GM19397 (cell line): ENCODE measurements at regions not wholly inside any gene's neighbourhood (a gene's known extent, or its start where the extent isn't known, plus 50 kb on each side); places are given as distances from the start of the nearest gene placed in this dataset.

ENCODE experiments used
- ATAC-seq: cut with Tn5 transposase; IDR thresholded peaks from one replicate; pipeline ENCODE4 v1.9.1; 2021; ENCODE audit warnings: mild to moderate bottlenecking, moderate library complexity; ENCODE audit not compliant: unreplicated experiment

DNA sequence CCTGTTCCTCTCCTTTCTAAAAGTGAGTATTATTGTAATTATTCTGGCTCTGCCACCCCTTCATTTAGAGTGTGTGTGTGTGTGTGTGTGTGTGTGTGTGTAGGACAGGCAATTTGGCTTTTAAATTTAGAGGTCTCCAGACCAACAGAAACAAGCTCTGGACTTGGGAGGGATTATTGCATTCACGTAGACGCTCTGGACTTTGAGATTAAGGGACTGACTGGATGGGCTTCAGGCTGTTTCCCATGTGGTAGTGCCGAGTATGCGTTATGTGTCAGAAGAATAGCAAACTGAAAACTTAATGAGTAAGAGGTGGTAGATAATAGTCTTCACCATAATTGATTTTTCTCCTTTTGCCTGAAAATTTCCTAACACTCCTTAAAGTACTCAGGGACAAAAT lies 281.9 kb downstream of the USP25 start:
- ATAC-seq: no peak

DNA sequence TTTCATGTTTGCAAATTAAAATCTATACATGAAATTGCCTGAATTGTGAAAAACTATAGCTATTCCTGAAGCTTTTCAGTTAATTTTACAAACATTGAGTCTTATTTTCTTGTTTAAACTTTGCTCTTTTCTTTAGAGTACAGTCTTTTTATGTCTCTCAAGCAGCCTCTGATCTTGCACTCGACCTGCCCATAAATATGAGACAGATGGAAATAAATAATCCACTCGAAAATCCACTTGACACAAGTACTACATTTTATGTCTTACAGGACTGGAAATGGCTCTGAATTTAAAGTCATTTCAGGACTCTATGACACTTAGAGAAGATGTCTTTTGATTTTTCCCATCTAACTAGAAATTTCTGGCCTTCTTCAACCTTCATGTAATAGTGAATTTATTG lies 283.8 kb downstream of the USP25 start:
- no peak for ATAC-seq

GRCh38 chr21:16020878-16021277 lies 291.1 kb downstream of the USP25 start:
- ATAC-seq: no peak

DNA sequence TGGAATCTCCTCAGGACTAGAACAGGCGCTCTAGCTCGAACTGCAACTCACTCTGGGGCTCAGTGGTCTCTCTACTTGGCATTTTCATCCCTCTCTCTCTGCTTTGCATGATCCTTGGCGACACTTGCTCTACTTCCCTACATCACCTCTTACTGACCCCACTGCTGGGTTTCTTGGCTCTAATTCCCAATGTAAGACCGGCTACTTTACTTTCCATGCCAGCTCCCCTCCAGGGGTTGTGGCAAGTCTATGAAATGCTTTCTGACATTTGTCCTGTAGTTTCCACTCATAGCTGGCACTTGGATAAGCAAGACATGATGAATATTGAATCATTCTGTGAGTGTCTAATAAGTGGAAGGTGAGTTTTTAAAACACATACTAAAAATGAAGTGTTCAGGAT lies 292.3 kb downstream of the USP25 start:
- ATAC-seq: no peak

DNA sequence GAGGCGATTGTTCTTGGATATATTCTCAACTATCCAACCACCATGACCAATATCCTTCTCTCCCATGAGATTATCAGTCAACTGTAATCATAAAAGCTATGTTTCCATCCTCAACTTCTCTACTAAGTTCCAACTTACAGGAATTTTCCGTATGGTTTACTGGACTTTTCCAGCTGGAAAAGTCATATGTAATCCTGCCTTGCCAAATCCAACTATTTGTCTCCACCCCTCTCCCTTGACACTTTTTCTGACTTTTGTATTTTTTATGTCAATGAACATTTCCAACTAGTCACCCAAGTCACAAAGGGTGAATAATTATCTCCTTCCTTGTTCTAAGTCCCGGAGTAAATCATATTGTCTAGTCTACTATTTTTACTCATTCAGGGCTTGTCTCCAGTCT lies 293.1 kb downstream of the USP25 start:
- no peak for ATAC-seq

DNA sequence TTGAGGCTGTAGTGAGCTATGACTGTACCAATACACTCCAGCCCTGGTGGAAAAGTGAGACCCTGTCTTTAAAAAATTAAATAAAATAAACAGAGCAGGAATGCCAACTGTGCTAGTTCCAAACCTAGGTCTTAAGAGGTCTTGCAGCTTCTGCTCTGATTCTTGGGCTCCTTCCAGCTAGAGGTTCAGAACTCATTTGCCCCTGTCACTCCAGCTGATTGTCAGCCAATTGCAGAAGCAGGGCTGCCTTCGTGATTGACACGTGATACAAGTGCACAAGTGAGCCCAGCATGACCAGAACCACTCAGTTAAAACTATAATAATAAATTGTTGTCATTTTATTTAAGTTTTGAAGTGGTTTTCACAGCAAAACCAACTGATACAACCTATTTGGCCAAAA lies 298.4 kb downstream of the USP25 start:
- no peak for ATAC-seq

GRCh38 chr21:16028941-16029464 lies 299.2 kb downstream of the USP25 start:
- ATAC-seq: no peak

- no peak for ATAC-seq
Measured at GRCh38 chr21:16033193-16033592, 303.4 kb downstream of the USP25 start.

DNA sequence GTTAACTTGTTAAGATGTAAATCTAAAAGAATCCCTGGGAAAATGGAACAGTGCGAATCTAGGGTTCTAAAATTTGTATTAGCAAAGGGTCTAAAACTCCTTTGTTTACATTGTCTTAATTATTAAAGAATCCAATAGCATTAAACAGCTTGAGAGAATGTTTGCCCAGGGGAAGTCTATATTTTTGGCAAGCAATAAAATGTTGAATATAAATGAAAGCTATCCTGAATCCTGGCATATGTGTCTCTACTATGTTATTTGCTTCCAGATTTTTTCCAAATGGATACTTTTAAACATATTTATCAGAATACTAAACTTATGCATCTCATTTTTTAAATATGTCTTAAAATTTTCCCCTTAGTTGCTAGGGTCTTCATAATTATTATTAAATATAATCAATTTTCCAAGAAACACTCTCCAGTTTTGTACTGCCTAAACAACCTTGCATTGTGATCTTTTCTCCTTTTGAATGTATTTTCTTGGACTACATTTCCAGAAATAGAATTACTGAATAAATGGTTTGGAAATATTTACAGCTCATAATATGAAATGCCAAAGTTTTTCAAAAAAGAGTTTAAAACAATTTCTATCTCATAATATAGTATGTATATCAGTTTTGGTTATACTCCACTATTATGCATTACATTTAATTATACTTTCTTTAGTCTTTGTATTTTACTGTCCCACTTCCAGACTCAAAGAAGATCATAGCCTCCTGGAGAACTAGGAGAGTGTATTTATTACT lies 304.8 kb downstream of the USP25 start:
- ATAC-seq: no peak

DNA sequence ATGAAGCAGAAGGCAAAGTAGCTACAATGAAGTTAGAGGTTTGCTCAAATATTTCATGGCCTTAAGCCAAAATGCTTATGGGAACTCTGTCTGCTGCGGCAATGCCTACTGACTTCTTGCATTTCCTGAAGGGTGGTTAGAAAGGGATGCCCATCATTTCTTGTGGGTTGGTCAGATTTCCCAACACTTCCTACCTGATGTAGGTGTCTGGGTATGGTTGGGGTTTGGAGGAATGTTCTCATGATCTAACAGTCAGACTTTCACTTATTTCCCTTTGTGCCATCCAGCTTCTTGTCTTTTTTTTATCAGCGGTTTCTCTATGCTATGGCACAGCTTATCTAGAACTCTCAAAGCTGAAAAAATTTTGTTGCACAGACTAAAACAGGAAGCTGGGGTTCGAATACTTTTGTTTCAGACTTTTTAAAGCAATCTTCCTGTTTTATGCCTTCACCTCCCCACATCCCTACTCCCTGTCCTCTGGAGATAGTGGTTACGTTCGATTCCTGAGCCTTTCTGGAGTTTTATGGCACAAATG lies 307.7 kb downstream of the USP25 start:
- no peak for ATAC-seq

DNA sequence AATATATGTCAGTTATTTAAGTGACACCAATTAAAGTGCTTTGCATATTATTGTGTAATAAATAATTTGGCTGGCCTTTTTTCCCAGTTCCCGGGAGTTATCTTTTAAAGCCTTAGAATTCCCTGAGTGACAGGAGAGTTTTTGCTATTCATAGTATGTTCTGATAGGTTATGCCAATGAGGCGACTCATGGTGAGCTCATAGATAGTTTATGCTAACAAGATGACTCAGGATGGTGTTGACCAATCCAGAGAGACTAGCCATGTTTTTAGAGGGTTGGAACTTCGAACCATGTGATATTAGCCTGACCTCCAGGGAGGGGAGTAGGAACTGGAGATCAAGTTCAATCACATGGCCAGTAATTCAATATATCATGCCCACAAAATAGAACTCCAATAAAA lies 310.8 kb downstream of the USP25 start:
- no peak for ATAC-seq

DNA sequence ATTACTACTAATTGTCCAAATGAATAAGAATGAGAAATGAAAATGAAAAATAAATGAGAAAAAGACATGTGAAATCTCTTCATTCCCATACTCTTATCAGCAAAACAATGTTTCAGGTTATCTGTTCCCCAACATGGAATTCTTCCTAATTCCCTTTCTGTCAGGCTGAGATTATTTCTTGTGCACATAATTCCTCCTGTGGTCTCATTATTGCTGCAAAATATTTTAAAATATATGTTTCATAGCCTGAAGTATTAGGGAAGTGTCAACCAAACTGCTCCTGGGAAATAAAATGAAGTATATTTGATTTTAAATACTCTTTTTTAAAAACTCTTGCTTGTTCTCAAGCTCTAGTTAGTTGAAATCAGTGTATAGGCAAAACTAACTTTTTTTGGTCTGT lies 314.9 kb downstream of the USP25 start:
- ATAC-seq: no peak

DNA sequence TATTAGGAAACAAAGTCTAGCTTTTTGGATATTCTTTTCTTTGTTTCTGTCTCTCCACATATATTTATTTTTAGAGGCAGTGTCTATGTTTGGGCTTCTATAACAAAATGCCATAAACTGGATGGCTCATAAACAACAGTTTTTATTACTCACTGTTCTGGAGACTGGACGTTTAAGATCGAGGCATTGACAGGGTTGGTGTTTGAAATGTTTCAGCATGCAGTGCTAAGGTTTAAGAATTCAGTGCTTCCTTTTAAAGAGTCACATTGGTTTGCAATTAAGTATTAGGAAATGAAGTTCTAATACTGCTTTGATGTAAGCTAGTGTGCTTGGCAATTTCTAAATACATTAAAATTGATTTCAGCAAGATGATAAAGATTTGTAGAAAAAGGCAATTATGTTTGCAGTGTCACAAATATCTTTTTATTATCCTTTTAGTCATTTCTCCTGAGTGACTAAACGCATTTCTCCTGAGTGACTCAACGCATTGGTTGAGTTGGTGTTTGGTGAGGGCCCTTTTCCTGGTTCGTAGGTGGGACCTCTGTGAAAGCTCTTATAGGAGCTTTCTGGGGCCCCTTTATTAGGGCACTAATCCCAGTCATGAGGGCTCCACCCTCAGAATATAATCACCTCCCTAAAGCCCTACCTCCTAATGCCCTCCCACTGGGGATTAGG lies 317.0 kb downstream of the USP25 start:
- ATAC-seq: no peak

DNA sequence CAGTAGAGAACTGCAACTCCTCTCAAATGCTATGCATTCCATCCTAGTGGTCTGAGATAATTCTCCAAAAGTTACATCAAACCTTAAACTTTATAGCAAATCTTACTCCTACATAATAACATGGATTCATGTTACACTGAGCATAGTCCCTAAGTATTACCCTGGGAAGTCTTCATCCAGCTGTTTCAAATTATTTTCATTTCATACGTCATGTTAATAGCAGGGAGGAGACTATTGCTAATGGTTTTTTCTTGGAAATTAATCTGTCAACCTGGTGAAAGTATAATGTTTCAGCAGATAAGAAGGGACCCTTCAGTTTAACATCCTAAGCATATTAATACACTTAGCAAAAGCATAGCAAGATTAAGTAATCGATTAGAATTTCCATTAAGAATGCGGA lies 318.1 kb downstream of the USP25 start:
- no peak for ATAC-seq

DNA sequence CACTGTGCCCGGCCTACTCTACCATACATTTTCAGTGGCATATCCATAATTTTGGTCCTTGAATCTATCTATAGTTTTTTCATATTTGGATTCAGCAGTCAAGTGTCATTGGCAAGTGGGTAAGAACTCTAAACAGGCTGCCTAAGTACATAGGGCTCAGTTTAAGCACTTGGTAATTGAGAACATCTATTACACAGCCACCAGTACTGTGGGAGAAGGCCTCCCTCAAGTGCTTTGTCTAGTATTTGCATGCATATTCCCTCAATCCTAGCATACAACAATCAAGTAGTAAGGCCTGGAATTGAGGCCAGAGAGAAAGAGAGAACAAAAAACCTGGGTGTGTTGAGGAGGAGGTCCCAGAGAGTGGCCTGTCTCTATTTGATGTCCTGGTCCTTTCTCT lies 325.2 kb downstream of the USP25 start:
- no peak for ATAC-seq

- no peak for ATAC-seq
Measured at GRCh38 chr21:16058896-16059295, 329.1 kb downstream of the USP25 start.

GRCh38 chr21:16059981-16060380 lies 330.2 kb downstream of the USP25 start:
- ATAC-seq: no peak

GRCh38 chr21:16061194-16061593 lies 331.4 kb downstream of the USP25 start:
- ATAC-seq: no peak

DNA sequence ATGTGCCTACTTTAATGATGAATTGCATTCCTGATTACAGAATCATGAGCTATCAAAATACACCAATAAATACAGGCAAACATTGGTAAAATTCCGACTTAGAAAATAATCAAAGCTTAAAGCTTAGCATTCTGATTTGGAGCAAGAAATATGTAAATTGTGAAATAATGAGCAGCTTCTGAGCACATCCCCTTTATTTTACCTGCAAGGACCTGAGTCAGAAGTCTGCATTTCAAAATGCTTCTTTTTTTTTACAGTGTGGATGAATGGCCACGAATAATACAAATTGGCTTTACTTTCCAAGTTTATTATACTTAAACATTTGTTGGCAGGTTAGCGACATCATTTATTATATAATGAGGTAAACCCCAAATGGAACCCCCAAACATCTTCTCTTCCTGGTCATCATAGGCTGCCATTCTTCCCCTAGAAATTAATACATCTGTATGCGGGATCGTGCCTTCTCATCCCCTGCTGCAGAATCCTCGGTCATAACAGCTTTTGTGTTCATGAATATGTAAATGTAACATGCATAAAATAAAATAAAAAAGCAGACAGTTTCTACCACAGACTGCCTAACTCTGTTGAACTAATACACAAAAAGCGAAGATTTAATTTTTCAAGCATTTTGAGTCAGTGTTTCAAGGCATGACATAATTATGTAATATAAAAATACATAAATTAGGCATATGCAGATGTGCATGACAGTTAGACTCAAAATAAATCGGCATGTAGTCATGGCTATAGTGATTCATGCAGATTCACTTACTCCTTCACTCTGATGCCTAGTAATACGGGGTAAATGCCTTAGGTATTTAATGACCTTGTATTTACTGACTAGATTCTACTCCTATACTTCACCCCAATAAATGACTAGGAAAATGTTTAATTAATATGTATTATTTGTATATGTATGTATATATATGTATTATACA lies 339.7 kb downstream of the USP25 start:
- ATAC-seq: no peak

GRCh38 chr21:16070207-16070651 lies 340.4 kb downstream of the USP25 start:
- no peak for ATAC-seq

DNA sequence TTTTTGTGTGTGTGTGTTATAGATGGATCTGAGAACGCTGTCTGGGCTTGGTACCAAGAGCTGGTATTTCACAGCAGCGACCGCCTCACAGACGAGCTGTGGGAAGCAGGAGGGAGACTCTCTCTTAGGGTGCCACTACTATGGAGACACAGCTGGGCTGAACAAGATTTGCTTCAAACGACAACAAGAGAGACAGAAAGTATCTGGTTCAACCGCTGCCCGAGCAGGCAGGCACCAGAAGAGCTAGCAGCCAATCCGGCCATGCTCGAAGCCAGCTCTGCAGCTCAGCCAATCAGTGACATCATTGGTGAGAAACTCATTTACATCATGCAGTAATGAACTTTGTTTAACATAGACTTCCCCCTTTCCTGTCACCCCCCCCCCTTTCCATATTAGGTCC lies 341.3 kb downstream of the USP25 start:
- no peak for ATAC-seq
